IMR-90 (cell line): ENCODE measurements at regions not wholly inside any gene's neighbourhood (a gene's known extent, or its start where the extent isn't known, plus 50 kb on each side); places are given as distances from the start of the nearest gene placed in this dataset.

Source experiments
- ATAC-seq: fragments of 200-7000 bp; cut with Tn5 transposase; 2 replicates; pipeline ENCODE4 v1.9.1; 2020; ENCODE audit warnings: low read depth, mild to moderate bottlenecking, moderate library complexity
- BruUV-seq: library from RNA; stranded (reverse); fragments of 400-500 nt; replicated peaks from 2 replicates; lab custom pipeline; 2021; lab: Mats Ljungman, UMichigan
- CTCF ChIA-PET: fragments of 300-600 bp; formaldehyde crosslinking; extraction: SDS; loops from one replicate; lab custom pipeline; 2021; ENCODE audit warnings: antibody characterized with exemption; lab: Yijun Ruan, JAX
- POLR2A ChIA-PET: fragments of 300-600 bp; sonication (Branson Sonifier 250); formaldehyde crosslinking; loops from one replicate; lab custom pipeline; 2022; ENCODE audit warnings: antibody characterized with exemption; ENCODE audit not compliant: unreplicated experiment; lab: Charles Lee
- DNase-seq: peaks from one replicate; pipeline ENCODE4 v3.0.0; 2013
- H2AFZ ChIP-seq: replicated peaks from 2 replicates; pipeline ENCODE3; 2013; ENCODE audit warnings: low read length, mild to moderate bottlenecking; ENCODE audit not compliant: poor library complexity
- H2AK5ac ChIP-seq: 2 replicates; pipeline ENCODE4 v1.6.1; 2013; ENCODE audit warnings: low read depth, low read length, inconsistent platforms
- H2AK9ac ChIP-seq: replicated peaks from 2 replicates; pipeline ENCODE3; 2013; ENCODE audit warnings: mild to moderate bottlenecking, low read depth, low read length, moderate library complexity; ENCODE audit not compliant: poor library complexity
- H2BK120ac ChIP-seq: 2 replicates; pipeline ENCODE4 v1.6.1; 2013; ENCODE audit warnings: low read depth, low read length, inconsistent platforms
- H2BK15ac ChIP-seq: 3 replicates; pipeline ENCODE4 v1.6.1; 2013; ENCODE audit warnings: low read depth, low read length, inconsistent platforms
- H2BK20ac ChIP-seq: 2 replicates; pipeline ENCODE4 v1.6.1; 2013; ENCODE audit warnings: low read depth, mild to moderate bottlenecking, inconsistent platforms, low read length, moderate library complexity
- H2BK5ac ChIP-seq: 2 replicates; pipeline ENCODE4 v1.6.1; 2013; ENCODE audit warnings: mild to moderate bottlenecking, low read depth, low read length, inconsistent platforms; ENCODE audit not compliant: poor library complexity, severe bottlenecking
- H3K14ac ChIP-seq: replicated peaks from 2 replicates; pipeline ENCODE4 v1.6.1; 2013; ENCODE audit warnings: low read depth, low read length, inconsistent platforms
- H3K18ac ChIP-seq: 2 replicates; pipeline ENCODE4 v1.6.1; 2013; ENCODE audit warnings: low read depth, low read length, control low read depth
- H3K23ac ChIP-seq: 2 replicates; pipeline ENCODE4 v1.6.1; 2013; ENCODE audit warnings: low read depth, low read length, inconsistent platforms
- H3K27ac ChIP-seq: 2 replicates; pipeline ENCODE4 v1.5.1; 2013; ENCODE audit warnings: mild to moderate bottlenecking, control low read depth, low read length; ENCODE audit not compliant: insufficient read depth
- H3K27me3 ChIP-seq: 2 replicates; pipeline ENCODE4 v1.6.1; 2013; ENCODE audit warnings: low read length; ENCODE audit not compliant: control insufficient read depth, insufficient read depth
- H3K36me3 ChIP-seq: 2 replicates; pipeline ENCODE4 v1.6.1; 2013; ENCODE audit warnings: low read length, mixed read lengths; ENCODE audit not compliant: control insufficient read depth, insufficient read depth
- H3K4ac ChIP-seq: 2 replicates; pipeline ENCODE4 v1.6.1; 2013; ENCODE audit warnings: low read depth, low read length, inconsistent platforms
- H3K4me1 ChIP-seq: 2 replicates; pipeline ENCODE4 v1.6.1; 2013; ENCODE audit warnings: low read length, mixed read lengths; ENCODE audit not compliant: control insufficient read depth, insufficient read depth
- H3K4me2 ChIP-seq: 2 replicates; pipeline ENCODE4 v1.6.1; 2013; ENCODE audit warnings: low read depth, mild to moderate bottlenecking, control low read depth, low read length, moderate library complexity
- H3K4me3 ChIP-seq: 2 replicates; pipeline ENCODE4 v1.5.1; 2013; ENCODE audit warnings: low read depth, mild to moderate bottlenecking, control low read depth, low read length, moderate library complexity; ENCODE audit not compliant: insufficient read depth
- H3K56ac ChIP-seq: 2 replicates; pipeline ENCODE4 v1.6.1; 2013; ENCODE audit warnings: low read length, inconsistent platforms; ENCODE audit not compliant: insufficient read depth; ENCODE audit errors: extremely low read depth
- H3K79me1 ChIP-seq, 2 experiments: 2 replicates each; pipeline ENCODE4 v1.6.1; 2013; ENCODE audit warnings: low read length in 2 of 2, inconsistent platforms in 1 of 2, low read depth in 1 of 2
- H3K9ac ChIP-seq: 2 replicates; pipeline ENCODE4 v1.6.1; 2013; ENCODE audit warnings: low read depth, low read length, control low read depth
- H3K9me1 ChIP-seq: 2 replicates; pipeline ENCODE4 v1.6.1; 2013; ENCODE audit warnings: low read length, inconsistent platforms; ENCODE audit not compliant: insufficient read depth
- H3K9me3 ChIP-seq: 2 replicates; pipeline ENCODE4 v1.6.1; 2013; ENCODE audit warnings: low read length; ENCODE audit not compliant: control insufficient read depth, insufficient read depth
- H4K20me1 ChIP-seq: 2 replicates; pipeline ENCODE4 v1.6.1; 2013; ENCODE audit warnings: low read length, inconsistent platforms; ENCODE audit not compliant: insufficient read depth
- H4K5ac ChIP-seq: 2 replicates; pipeline ENCODE4 v1.6.1; 2013; ENCODE audit warnings: mild to moderate bottlenecking, low read depth, low read length, control low read depth
- H4K8ac ChIP-seq, 2 experiments: 2 replicates each; pipeline ENCODE4 v1.6.1; 2013; ENCODE audit warnings: low read depth in 2 of 2, low read length in 2 of 2, control low read depth in 1 of 2, inconsistent platforms in 1 of 2
- H4K91ac ChIP-seq: 2 replicates; pipeline ENCODE4 v1.6.1; 2013; ENCODE audit warnings: low read depth, low read length, inconsistent platforms; ENCODE audit not compliant: insufficient read depth
- CHD1 ChIP-seq: IDR thresholded peaks from 2 replicates; pipeline ENCODE4 v1.6.1; 2012; ENCODE audit warnings: low read depth, low read length, improper control_type of control experiment
- CTCF ChIP-seq: conservative IDR thresholded peaks from 2 replicates; pipeline ENCODE4 v1.5.1; 2012; ENCODE audit warnings: mild to moderate bottlenecking, low read depth, low read length, improper control_type of control experiment
- FOS ChIP-seq: fragments of 150-350 bp; IDR thresholded peaks from 2 replicates; pipeline ENCODE4 v1.6.1; 2016; ENCODE audit warnings: low read depth, low read length
- MAFK ChIP-seq: IDR thresholded peaks from 2 replicates; pipeline ENCODE4 v1.6.1; 2012; ENCODE audit warnings: low read depth, low read length, improper control_type of control experiment
- MXI1 ChIP-seq: IDR thresholded peaks from 2 replicates; pipeline ENCODE4 v1.6.1; 2012; ENCODE audit warnings: low read depth, mild to moderate bottlenecking, low read length, moderate library complexity, borderline replicate concordance
- POLR2A ChIP-seq: IDR thresholded peaks from 2 replicates; pipeline ENCODE4 v1.6.1; 2012; ENCODE audit warnings: mild to moderate bottlenecking, low read depth, low read length
- RAD21 ChIP-seq: IDR thresholded peaks from 2 replicates; pipeline ENCODE4 v1.6.1; 2012; ENCODE audit warnings: low read length, improper control_type of control experiment
- RCOR1 ChIP-seq: IDR thresholded peaks from 2 replicates; pipeline ENCODE4 v1.6.1; 2012; ENCODE audit warnings: mild to moderate bottlenecking, low read length, improper control_type of control experiment; ENCODE audit not compliant: insufficient replicate concordance
- RFX5 ChIP-seq: IDR thresholded peaks from 2 replicates; pipeline ENCODE4 v1.8.0; 2012; ENCODE audit warnings: low read depth, mild to moderate bottlenecking, low read length, moderate library complexity
- SMC3 ChIP-seq: fragments of 150-350 bp; IDR thresholded peaks from 2 replicates; pipeline ENCODE4 v1.6.1; 2016; ENCODE audit warnings: low read depth, mild to moderate bottlenecking, antibody characterized with exemption, low read length, moderate library complexity
- USF2 ChIP-seq: fragments of 150-350 bp; IDR thresholded peaks from 2 replicates; pipeline ENCODE4 v1.6.1; 2017; ENCODE audit warnings: mild to moderate bottlenecking, antibody characterized with exemption, low read length, low read depth
- WGBS, 2 experiments: methylation state at CpG; one replicate each; pipeline versions ENCODE4 v1.1.5 to v1.1.7; 2013; ENCODE audit warnings: missing lambda C conversion rate in 2 of 2; ENCODE audit not compliant: insufficient read length in 1 of 2; ENCODE audit errors: extremely low coverage in 2 of 2; 5-methylcytosine and 5-hydroxymethylcytosine counted together
- dilution Hi-C: fragments of 300-500 bp; cut with HindIII; formaldehyde crosslinking; loops from one replicate; pipeline ENCODE4 v1.14.3; 2018; ENCODE audit warnings: low sequenced_read_pairs; ENCODE audit not compliant: unreplicated experiment
- in situ Hi-C: fragments of 300-500 bp; cut with MboI; formaldehyde crosslinking; loops from 3 replicates; pipeline ENCODE4 v1.14.3; 2019; ENCODE audit warnings: low sequenced_read_pairs, inconsistent platforms, mixed read lengths
- intact Hi-C: fragments of 100-400 bp; cut with micrococcal nuclease; formaldehyde crosslinking; loops from 2 replicates; pipeline ENCODE4 v1.10.0; 2022

- no peak overlapping the region for H2BK15ac ChIP-seq
- H3K4me1 ChIP-seq = no peaks in the 10 kb centered on the region; the same call in 1 of the 2 replicates
- H3K56ac ChIP-seq = no peak overlapping the region
- no peak overlapping the region for H2BK20ac ChIP-seq
- H4K5ac ChIP-seq = no peak overlapping the region
- no peak overlapping the region for H3K14ac ChIP-seq
- no peaks in the 10 kb centered on the region for H3K9me1 ChIP-seq
- no peak overlapping the region for H3K9ac ChIP-seq
- no peak overlapping the region for H3K27ac ChIP-seq
- ATAC-seq (no peak), DNase-seq (no peak)
- no peak overlapping the region for H3K4ac ChIP-seq
- ChIA-PET POLR2A (no interaction called here), CTCF (no interaction called here)
- H2AFZ ChIP-seq = no peak overlapping the region
- TF ChIP-seq CHD1 = no peak
- TF ChIP-seq POLR2A = no peak
- no peak for TF ChIP-seq USF2
- TF ChIP-seq MAFK = no peak
- no peak for TF ChIP-seq SMC3
- TF ChIP-seq MXI1 = no peak
- TF ChIP-seq FOS = no peak
- no peak for TF ChIP-seq RFX5
- TF ChIP-seq RAD21 = no peak
- no peak for TF ChIP-seq CTCF
- no peak for TF ChIP-seq RCOR1
- no TSS peak for BruUV-seq
- no peak overlapping the region for H2BK120ac ChIP-seq
- no peaks in the 10 kb centered on the region for H3K27me3 ChIP-seq
- no peak overlapping the region for H3K4me3 ChIP-seq
- no peak overlapping the region for H3K23ac ChIP-seq
- H3K9me3 ChIP-seq = no peaks in the 10 kb centered on the region
- dilution Hi-C loops = no loop called here
- H3K79me1 ChIP-seq = no peaks in the 10 kb centered on the region
- in situ Hi-C loops = no loop called here
- no peak overlapping the region for H3K4me2 ChIP-seq
- H4K20me1 ChIP-seq = no peaks in the 10 kb centered on the region
- no peak overlapping the region for H2BK5ac ChIP-seq
- no peak overlapping the region for H4K91ac ChIP-seq
- intact Hi-C loops = no loop called here
- H2AK5ac ChIP-seq = no peak overlapping the region
- no peak overlapping the region for H3K18ac ChIP-seq
- no peak overlapping the region for H2AK9ac ChIP-seq
- H4K8ac ChIP-seq = no peak overlapping the region
- no CpG with 5 or more reads among the region's 6 CpGs for WGBS, 2 experiments
- H3K36me3 ChIP-seq = no peaks in the 10 kb centered on the region
Observed at GRCh38 chr5:124130816-124131215, 615.6 kb downstream of the ZNF608 start.
